ENCODE measurements at regions not wholly inside any gene's neighbourhood (a gene's known extent, or its start where the extent isn't known, plus 50 kb on each side); places are given as distances from the start of the nearest gene placed in this dataset.

- TF ChIP-seq CTCF (IDR thresholded peaks at IDR 0.05; ENCODE audit: poor library complexity) (no peak), EZH2 (IDR thresholded peaks at IDR 0.05; ENCODE audit: borderline replicate concordance) (no peak)
Measured at GRCh38 chr12:114272071-114272470, 133.9 kb downstream of the TBX5 start.

Measured in hepatocyte (in vitro differentiated cells).